ENCODE measurements at regions not wholly inside any gene's neighbourhood (a gene's known extent, or its start where the extent isn't known, plus 50 kb on each side); places are given as distances from the start of the nearest gene placed in this dataset.

- Histone ChIP-seq H3K9ac (ENCODE audit: insufficient read depth, low read length, poor library complexity, severe bottlenecking) (no peak overlapping the region), H3K27me3 (ENCODE audit: control insufficient read depth in 2 of 2, insufficient read depth in 2 of 2, low read length in 2 of 2) (no peaks in the 10 kb centered on the region), H3K27ac (ENCODE audit: low read depth in 1 of 2, low read length in 2 of 2) (no peak overlapping the region), H3K79me2 (ENCODE audit: insufficient read depth, low read length) (no peaks in the 10 kb centered on the region), H3K4me3 (replicated peaks in 1 of 3; ENCODE audit: low read depth in 2 of 3, low read length in 3 of 3) (no peak overlapping the region), H3K36me3 (replicated peaks in 1 of 2; ENCODE audit: control insufficient read depth in 1 of 2, insufficient read depth in 2 of 2, low read length in 2 of 2) (no peaks in the 10 kb centered on the region), H3K4me2 (replicated peaks; ENCODE audit: extremely low read depth, low read length, poor library complexity, severe bottlenecking) (no peak overlapping the region), H2AFZ (ENCODE audit: insufficient read depth, low read depth, low read length, poor library complexity, severe bottlenecking) (no peak overlapping the region), H3K4me1 (ENCODE audit: control insufficient read depth in 1 of 2, insufficient read depth in 2 of 2, low read length in 2 of 2) (no peaks in the 10 kb centered on the region), H3K9me3 (replicated peaks in 1 of 2; ENCODE audit: control insufficient read depth in 1 of 2, insufficient read depth in 1 of 2, low read length in 2 of 2) (peaks cover 0 to 10% of the 10 kb centered on the region in 2 donors), H4K20me1 (ENCODE audit: insufficient read depth, low read length) (no peaks in the 10 kb centered on the region)
- no CpG with 5 or more reads among the region's 2 CpGs for WGBS (ENCODE audit: insufficient coverage)
- DNase-seq, result no peak
- H3K4me3 Mint-ChIP-seq, result no peak overlapping the region
- H3K4me1 Mint-ChIP-seq, result peaks cover 5% of the 10 kb centered on the region
- H3K27ac Mint-ChIP-seq, result no peak overlapping the region
- intact Hi-C loops (cut with micrococcal nuclease), result no loop called here
- peaks cover 0 to 2% of the 10 kb centered on the region in 2 donors for H3K36me3 Mint-ChIP-seq
- peaks cover 0 to 1% (median 0%) of the 10 kb centered on the region in 3 donors for H3K27me3 Mint-ChIP-seq (ENCODE audit: low read depth in 3 of 3)
- no peak for TF ChIP-seq CTCF (IDR thresholded peaks at IDR 0.05)
- peaks cover 6 to 14% (median 7%) of the 10 kb centered on the region in 7 donors for H3K9me3 Mint-ChIP-seq
Observed at GRCh38 chr6:71203206-71203605, 85.4 kb upstream of the OGFRL1 start.

- Mint-ChIP-seq H3K9me3 (peaks cover 6 to 15% (median 7%) of the 10 kb centered on the region in 7 donors), H3K27ac (no peak overlapping the region), H3K4me3 (no peak overlapping the region), H3K4me1 (no peaks in the 10 kb centered on the region), H3K36me3 (peaks cover 0 to 2% of the 10 kb centered on the region in 2 donors), H3K27me3 (ENCODE audit: low read depth in 3 of 3) (no peaks in the 10 kb centered on the region)
- H3K4me3 ChIP-seq (replicated peaks in 1 of 3; ENCODE audit: low read depth in 2 of 3, low read length in 3 of 3), result no peak overlapping the region
- WGBS (ENCODE audit: insufficient coverage), result no CpG with 5 or more reads among the region's 6 CpGs
- H3K27ac ChIP-seq (ENCODE audit: low read depth in 1 of 2, low read length in 2 of 2), result no peak overlapping the region
- H3K36me3 ChIP-seq (replicated peaks in 1 of 2; ENCODE audit: control insufficient read depth in 1 of 2, insufficient read depth in 2 of 2, low read length in 2 of 2), result no peaks in the 10 kb centered on the region
- intact Hi-C loops (cut with micrococcal nuclease), result no loop called here
- no peaks in the 10 kb centered on the region for H4K20me1 ChIP-seq (ENCODE audit: insufficient read depth, low read length)
- H3K4me1 ChIP-seq (ENCODE audit: control insufficient read depth in 1 of 2, insufficient read depth in 2 of 2, low read length in 2 of 2), result no peaks in the 10 kb centered on the region
- TF ChIP-seq CTCF (IDR thresholded peaks at IDR 0.05), result no peak
- no peak overlapping the region for H3K4me2 ChIP-seq (replicated peaks; ENCODE audit: extremely low read depth, low read length, poor library complexity, severe bottlenecking)
- peaks cover 0 to 10% of the 10 kb centered on the region in 2 donors for H3K9me3 ChIP-seq (replicated peaks in 1 of 2; ENCODE audit: control insufficient read depth in 1 of 2, insufficient read depth in 1 of 2, low read length in 2 of 2)
- H3K79me2 ChIP-seq (ENCODE audit: insufficient read depth, low read length), result no peaks in the 10 kb centered on the region
- H3K9ac ChIP-seq (ENCODE audit: insufficient read depth, low read length, poor library complexity, severe bottlenecking), result no peak overlapping the region
- no peaks in the 10 kb centered on the region for H3K27me3 ChIP-seq (ENCODE audit: control insufficient read depth in 2 of 2, insufficient read depth in 2 of 2, low read length in 2 of 2)
- H2AFZ ChIP-seq (ENCODE audit: insufficient read depth, low read depth, low read length, poor library complexity, severe bottlenecking), result no peak overlapping the region
- DNase-seq, result no peak
Observed at GRCh38 chr6:71204741-71205140, 83.9 kb upstream of the OGFRL1 start.
